HG03575 (cell line): ENCODE measurements at regions not wholly inside any gene's neighbourhood (a gene's known extent, or its start where the extent isn't known, plus 50 kb on each side); places are given as distances from the start of the nearest gene placed in this dataset.

Experiments used
- ATAC-seq: cut with Tn5 transposase; IDR thresholded peaks from one replicate; pipeline ENCODE4 v1.9.1; 2021; ENCODE audit not compliant: unreplicated experiment, insufficient number of reproducible peaks, low FRiP score; ENCODE audit errors: extremely low read depth

DNA sequence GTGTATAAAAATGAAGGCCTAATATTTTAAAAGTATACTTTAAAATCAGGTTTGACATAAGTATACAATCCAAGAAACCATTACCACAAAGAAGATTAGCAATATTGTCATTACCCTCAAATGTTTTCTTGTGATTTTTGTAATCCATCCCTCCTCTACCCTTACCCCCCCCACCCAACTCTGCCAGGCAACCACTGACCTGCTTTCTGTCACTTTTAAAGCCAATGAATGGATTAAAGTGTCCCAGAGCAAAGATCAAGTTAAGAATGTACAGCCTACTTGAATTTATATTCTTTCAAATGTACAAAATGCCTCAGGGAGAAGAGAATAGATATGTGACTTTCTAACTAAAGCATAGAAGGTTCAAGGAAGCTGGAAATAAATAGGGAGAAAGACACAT is 1038.8 kb upstream of the GBE1 start:
- ATAC-seq, result no peak

DNA sequence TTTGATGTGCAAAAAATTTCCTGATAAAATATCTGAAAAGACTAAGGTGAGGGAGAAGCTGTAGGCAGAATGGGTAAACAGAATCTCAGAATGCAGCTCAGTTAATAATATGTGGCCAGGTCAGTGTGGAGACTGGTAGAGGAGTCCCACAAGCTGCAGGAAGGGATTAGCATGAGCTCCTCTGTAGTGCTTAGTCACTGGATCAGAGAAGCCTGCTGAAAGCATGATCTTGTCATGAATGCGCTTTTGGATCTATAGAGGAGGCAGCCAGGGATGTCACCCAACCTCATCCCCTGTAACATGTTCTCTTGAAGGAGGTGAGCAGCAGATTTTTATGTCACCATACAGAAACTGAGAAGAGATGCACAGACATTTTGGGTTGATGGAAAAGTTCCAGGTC is 1035.3 kb upstream of the GBE1 start:
- no peak for ATAC-seq

DNA sequence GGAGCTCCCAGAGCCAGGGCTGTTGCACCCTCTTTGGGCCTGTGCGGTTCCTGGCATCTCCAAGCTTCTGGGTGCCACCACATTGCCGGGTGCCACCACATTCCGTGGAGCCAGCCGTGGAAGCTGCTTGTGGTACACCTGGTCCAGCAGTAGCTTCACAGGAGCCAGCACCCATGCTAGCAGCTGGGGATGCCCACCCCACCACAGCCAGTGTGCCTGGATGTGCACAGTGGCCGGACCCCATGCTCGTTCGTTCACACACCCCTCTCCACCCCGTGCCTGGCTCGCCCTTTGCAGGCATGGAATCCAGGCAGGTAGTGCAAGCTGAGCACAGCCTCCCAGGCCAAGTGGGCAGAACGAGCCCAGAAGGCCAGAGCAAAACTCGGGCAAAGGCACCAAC is 1029.8 kb upstream of the GBE1 start:
- no peak for ATAC-seq

DNA sequence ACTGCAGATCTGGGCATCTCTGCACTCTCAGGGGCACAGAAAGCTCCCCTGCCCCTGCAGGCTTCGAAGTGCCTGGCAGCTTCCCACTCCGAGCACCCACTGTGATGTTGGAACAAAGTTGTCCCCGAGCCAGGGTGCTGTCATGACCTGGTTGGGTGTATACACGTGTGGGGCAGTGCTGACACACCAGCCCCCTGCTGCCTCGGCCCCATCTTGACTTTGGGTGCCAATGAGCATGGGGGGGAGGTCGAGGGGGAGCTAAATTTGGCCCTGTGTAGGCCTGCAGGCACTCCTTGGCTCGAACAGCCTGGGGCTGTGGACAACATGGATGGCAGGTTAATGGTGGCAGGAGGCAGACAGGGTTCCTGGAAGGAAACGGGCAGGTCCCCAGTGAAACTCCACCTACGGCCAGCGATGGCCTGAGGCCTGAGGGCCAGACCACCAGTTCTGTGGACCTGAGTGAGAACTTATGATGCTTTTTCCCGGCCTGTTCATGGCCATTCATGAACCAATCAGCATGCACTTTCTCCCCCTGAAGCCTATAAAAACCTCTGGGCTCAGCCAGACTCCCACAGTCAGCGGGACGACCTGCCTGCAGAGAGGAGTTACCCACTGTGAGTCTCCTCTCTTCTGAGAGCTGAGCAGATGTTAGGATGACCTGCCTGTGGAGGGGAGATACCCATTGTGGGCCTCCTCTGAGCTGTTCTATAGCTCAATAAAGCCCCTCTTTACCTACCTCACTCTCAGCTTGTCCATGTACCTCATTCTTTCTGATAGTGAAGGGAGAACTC is 1029.1 kb upstream of the GBE1 start:
- ATAC-seq, result no peak

DNA sequence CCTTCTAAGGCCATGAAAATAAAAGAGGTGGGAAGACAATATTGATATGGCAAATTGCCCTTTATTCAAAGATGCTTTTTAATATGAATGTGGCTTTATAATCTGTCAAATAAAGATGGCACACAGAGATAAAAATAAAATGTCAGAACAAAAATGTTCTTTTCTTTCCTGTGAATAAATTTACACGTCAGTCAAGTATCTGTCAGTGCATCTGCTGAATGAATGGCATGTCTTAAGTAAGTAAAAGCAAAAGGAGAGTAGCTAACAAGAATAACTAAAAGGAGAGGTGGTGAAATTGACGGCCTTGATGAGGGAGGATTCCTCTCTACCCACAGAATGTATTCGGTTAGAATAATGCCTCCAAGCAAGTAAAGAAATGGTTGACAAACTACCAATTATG is 1021.7 kb upstream of the GBE1 start:
- no peak for ATAC-seq

DNA sequence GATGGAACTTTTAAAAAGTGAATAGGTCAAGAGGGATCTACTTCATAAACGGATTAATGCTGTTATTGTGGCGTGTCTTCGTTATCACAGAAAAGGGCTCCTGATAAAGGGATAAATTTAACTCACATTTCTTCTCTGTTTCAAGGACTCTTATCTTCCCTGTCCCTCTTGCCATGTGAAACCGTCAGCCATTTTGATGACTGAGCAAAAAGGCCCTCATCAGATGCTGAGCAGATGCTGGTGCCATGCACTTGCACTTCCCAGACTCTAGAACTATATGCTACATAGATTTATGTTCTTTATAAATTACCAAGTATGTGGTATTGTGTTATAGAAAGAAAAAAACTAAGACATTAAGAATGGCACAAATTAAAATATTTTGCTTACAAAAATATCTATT is 1011.8 kb upstream of the GBE1 start:
- ATAC-seq, result no peak

DNA sequence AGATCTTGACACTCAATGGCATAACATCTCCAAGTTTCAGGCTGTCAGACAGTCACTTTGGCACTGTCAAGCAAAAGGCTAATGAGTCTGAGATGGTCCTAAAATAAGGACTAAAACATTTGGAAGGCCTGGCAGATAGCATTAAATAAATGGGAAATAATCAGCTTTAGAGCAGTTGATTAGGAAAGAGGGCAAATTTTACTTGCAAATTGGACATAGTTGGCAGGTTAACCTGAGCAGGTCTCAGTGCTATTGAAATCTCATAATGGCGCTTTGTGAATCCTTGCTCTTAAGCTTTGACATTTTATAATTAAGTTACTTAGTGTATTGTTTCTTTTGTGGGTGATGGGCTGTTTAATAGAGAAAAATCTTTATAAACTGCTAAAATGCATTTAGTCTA is 1003.1 kb upstream of the GBE1 start:
- no peak for ATAC-seq

DNA sequence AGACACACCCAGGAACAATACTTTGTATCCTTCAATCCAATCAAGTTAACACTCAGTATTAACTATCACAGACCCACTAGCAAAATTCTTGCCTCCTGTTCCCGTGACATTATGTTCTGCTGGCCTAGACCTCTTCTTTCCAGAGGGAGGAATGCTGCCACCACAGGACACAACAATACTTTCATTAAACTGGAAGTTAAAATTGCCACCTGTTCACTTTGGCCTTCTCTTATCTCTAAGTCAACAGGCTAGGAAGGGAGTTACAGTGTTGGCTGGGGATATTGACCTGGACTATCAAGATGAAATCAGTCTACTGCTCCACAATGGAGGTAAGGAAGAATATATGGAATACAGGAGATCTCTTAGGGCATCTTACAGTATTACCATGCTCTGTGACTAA is 1000.4 kb upstream of the GBE1 start:
- no peak for ATAC-seq

DNA sequence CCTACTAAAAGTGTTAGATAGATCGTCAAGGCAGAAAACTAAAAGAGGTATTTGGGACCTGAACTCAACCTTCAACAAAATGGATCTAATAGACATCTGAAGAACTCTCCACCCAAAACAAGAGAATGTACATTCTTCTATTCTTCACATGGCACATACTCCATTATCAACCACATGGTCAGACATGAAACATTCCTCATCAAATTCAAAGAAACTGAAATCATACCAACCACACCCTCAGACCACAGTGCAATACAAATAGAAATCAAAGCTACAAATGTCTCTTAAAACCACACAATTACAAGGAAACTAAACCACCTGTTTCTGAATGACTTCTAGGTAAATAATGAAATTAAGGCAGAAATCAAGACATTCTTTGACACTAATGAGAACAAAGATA is 984.1 kb upstream of the GBE1 start:
- no peak for ATAC-seq

DNA sequence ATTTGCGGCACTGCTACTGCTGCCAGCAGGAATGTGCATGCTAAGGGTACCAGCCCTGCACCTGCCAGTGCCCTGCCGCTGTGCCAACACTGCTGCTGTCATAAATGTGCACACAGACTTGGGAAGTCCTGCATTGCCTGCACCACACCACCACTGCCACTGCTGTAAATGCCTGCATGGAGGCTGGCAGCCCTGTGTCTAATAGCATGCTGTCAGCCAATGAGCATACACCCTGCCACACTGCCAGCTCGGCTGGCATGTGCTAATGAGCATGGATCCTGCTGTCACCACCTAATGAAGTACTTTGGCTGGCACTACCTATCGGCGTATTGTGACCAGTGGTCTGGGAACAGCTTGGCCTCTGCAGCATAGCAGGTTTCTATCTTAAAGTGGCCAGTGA is 981.8 kb upstream of the GBE1 start:
- no peak for ATAC-seq

DNA sequence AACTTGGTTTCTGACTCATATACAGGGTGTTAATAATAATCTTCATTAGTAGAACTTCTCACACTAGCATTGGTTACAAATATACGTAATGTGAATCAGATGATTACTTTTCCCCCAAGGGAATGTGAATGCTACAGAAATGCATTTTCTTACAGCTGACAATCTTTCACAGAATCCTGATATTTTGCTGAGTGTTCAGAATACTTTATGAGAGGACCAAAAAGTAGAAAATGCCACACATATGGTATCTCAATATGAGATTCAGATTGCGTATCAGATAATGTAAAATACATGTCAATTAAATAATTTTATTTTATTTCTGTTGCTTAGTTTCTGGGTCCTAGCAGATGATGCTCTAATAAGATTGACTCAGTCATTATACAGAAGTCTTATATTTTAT is 979.9 kb upstream of the GBE1 start:
- ATAC-seq, result no peak

DNA sequence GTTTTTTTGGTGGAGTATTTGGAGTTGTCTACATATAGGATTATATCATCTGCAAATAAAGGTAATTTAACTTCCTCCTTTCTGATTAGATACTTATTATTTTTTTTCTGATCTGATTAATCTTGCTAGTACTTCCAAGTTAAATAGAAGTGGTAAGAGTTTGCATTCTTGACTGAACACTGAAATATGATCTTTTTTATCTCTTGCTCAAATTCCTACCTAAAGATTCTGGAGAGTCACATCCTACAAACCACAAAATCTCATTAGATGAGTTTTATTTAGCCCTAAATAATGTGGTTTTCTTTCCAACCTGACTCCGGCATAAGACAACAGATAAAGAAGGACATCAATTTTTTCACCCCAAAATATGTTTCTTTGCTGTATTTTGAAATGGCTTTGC is 977.9 kb upstream of the GBE1 start:
- no peak for ATAC-seq

DNA sequence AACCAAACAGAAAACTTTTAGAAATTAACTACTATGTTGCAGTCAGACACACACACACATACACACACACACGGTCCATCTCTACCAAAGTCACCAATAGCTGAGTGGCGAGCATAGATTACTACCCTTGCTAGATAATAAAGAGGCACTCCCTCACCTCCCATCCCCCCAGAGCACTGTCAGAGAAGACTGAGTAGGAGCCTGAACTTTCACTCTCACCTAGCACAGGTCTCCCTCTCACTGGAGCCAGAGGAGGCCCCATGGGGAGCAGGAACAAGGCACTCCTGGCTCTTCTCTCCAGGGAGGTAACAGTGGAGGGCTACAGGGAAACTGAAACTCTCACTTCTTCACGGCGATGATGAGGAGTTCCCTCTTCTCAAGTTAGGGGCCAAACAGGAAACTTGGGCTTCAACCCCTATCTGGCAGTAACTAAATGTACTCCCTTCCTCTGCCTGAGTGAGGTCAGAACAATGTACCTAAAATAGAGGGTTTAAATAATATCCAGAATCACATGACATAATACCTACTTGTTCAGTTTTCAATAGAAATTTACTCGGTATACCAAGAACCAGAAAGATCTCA is 975.3 kb upstream of the GBE1 start:
- no peak for ATAC-seq

DNA sequence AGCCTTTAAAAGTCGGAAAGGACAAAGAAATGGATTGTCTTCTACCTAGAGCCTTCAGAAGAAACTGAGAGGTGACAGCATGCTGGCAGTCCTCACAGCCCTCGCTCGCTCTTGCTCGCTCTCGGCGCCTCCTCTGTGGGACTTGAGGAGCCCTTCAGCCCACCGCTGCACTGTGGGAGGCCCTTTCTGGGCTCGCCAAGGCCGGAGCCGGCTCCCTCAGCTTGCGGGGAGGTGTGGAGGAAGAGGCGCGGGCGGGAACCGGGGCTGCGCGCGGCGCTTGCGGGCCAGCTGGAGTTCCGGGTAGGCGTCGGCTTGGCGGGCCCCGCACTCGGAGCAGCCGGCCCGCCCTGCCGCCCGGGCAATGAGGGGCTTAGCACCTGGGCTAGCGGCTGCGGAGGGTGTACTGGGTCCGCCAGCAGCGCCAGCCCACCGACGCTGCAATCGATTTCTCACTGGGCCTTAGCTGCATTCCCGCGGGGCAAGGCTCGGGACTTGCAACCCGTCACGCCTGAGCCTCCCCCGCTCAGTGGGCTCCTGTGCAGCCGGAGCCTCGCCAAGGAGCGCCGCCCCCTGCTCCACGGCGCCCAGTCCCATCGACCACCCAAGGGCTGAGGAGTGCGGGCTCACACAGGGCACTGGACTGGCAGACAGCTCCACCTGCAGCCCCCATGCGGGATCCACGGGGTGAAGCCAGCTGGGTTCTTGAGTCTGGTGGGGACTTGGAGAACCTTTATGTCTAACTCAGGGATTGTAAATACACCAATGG is 953.8 kb upstream of the GBE1 start:
- no peak for ATAC-seq

DNA sequence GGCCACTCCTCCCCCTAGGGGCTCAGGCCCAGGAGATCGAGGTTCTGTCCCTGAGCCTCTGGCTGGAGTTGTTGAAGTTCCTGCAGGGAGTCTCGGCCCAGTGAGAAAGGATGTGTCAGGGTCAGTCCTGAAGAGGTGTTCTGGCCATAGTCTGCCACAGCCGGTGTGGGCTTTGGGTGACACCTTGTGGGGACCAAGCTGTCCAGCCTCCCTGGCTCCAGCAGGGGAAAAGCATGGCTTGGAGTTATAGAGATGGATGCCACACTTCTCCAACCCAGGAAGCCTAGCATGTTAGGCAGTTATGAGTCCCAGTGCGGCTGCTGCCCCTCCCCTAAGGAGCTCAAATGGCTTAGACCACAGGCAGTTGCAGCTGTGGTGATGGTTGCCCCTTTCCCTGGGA is 945.6 kb upstream of the GBE1 start:
- ATAC-seq, result no peak

DNA sequence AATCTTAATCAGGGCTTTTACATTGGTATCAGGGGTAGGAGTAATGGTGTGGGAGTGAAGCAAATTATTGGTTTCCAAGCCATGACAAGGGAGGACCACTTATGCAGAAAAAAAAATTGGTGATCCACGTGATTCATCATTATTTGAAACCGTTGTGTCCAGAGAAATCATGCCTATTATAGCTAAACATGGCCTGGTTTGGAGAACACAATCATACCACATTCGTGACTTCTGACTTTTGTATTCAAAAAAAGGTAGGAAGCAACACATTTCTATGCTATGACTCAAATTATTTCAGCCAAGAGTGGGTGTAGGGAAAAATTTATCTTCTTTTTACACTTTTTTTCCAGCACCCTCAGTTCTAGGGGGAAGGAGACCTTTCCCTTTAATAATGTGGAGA is 924.3 kb upstream of the GBE1 start:
- ATAC-seq, result no peak

DNA sequence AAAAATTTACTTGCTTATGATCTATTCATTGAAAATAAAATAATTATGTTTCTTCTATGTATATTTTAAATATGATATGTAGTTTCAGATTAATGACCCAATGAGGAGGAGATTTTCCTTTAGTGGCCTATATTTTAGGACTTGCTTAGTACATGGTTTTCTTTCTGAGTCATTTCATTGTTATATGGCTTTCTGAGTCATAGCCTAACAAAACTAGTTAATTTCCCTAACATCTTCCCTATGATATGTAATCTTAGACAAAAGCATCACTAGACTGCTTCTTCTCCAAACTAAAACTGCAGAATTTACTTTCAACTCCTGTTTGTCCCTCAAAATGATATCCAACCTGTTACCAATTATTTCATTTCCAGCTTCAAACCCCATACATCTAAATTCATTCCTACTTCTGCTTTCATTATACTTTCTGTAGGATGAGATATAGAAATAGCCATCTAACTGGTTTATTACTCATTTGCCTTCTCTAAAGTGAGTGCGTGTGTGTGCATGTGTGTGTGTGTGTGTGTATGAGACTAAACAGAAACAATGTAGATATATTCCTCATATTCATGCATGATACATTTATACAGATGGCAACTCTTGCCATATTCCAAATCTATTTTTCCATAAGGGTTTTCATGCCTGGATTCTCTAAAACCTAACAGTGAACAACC is 915.0 kb upstream of the GBE1 start:
- no peak for ATAC-seq

DNA sequence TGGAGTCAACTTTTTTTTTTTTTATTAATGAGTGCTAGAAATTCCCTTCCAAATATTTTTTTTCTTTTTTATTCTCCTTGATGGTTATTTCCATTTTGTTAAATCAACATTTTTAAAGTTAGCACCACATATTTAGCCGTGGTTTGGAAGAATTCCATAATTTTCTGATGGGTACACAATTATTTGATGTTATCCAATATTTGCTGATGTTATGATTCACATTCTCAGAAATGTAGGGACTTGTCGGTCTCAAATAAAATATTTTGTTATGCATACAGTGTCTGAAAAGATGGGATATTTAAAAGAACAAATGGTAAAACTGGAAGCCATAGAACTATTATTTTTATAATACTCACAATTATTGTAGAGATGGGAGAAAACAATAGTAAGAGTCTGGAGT is 911.5 kb upstream of the GBE1 start:
- ATAC-seq, result no peak

DNA sequence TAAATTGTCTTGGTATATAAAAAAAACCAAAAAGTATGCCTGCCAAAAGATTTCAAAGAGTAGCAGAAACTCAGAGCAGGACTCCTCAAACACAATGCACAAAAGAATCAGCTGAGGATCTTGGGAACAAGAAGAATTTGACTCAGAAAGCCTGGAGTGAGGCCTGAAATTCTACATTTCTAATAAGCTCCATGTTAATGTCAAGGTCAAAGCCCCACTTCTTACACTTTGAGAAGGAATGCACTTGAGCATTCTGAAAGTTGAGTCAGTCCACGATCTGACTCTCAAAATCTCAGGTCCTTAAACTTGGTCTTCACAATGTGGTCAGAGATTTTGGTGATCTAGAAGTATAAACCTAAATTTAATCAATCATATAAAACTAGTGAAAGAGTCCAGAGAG is 910.0 kb upstream of the GBE1 start:
- ATAC-seq, result no peak

DNA sequence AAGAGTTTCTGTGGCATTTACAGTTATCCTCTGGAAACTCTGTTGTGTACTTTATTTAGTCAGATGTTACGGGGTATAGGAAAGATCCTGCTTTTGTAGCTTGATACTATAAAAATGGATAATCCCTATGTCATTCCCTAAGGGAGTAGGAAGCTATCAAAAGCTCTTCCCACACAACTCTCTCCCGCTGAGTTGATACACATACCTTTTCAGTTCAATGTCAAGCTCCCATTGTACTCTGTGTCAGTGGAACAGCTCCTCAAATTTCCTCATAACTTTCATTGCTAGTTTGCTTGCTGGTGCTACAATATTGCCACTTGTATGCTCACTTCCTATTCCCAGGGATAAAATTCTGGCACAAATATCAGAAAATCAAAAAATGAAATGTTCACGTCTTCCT is 893.3 kb upstream of the GBE1 start:
- no peak for ATAC-seq
